ENCODE measurements at regions not wholly inside any gene's neighbourhood (a gene's known extent, or its start where the extent isn't known, plus 50 kb on each side); places are given as distances from the start of the nearest gene placed in this dataset.

DNA sequence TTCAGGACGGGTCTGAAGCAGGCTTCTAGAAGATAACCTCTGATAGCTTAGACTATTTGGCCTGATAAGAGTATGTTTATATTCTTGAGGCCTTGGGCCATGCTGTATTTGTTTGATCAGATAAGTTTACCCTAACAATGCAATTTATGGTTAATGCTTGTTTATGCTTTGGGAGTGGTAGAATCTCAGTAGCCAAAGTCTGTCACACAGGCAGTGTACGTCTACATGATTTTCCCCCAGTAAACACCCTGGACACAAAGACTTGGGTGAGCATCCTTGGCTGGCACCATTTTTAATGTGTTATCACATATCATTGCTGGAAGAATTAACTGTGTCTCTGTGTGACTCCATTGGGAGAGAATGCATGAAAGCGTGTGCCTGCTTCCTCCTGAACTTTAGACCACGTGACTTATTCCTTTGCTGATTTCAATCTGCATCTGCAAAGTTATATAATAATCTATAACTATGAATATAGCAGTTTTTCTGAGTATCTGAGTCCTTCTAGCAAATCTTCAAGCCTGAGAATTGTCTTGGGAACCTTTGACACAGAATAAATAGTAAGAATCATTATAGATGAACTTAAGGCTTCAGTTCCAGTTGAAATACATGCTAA is 172.4 kb downstream of the CASP12 start (continued):
- TF ChIP-seq GABPA (IDR thresholded peaks at IDR 0.05; ENCODE audit: borderline replicate concordance, insufficient read depth, low read length) (no peak), KDM1A (IDR thresholded peaks at IDR 0.05; ENCODE audit: borderline replicate concordance, low read length) (no peak), TEAD4 (IDR thresholded peaks at IDR 0.05; ENCODE audit: low read depth, low read length) (no peak), KDM4A (IDR thresholded peaks at IDR 0.05; ENCODE audit: low read depth, low read length, severe bottlenecking) (no peak)
- TF ChIP-seq, protein P1, sequence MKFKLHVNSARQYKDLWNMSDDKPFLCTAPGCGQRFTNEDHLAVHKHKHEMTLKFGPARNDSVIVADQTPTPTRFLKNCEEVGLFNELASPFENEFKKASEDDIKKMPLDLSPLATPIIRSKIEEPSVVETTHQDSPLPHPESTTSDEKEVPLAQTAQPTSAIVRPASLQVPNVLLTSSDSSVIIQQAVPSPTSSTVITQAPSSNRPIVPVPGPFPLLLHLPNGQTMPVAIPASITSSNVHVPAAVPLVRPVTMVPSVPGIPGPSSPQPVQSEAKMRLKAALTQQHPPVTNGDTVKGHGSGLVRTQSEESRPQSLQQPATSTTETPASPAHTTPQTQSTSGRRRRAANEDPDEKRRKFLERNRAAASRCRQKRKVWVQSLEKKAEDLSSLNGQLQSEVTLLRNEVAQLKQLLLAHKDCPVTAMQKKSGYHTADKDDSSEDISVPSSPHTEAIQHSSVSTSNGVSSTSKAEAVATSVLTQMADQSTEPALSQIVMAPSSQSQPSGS (IDR thresholded peaks at IDR 0.05; ENCODE audit: low read length): no peak

Data from H1 (cell line).